Activated CD4-positive, alpha-beta T cell treated with anti-CD3 and anti-CD28 coated beads, Interleukin-2, amount 50 U/mL, for 4 hours (primary cell): ENCODE measurements at regions not wholly inside any gene's neighbourhood (a gene's known extent, or its start where the extent isn't known, plus 50 kb on each side); places are given as distances from the start of the nearest gene placed in this dataset.

Experiments
- DNase-seq, 2 experiments: peaks; one replicate each; pipeline ENCODE4 v3.0.0-alpha.2; 2020

DNA sequence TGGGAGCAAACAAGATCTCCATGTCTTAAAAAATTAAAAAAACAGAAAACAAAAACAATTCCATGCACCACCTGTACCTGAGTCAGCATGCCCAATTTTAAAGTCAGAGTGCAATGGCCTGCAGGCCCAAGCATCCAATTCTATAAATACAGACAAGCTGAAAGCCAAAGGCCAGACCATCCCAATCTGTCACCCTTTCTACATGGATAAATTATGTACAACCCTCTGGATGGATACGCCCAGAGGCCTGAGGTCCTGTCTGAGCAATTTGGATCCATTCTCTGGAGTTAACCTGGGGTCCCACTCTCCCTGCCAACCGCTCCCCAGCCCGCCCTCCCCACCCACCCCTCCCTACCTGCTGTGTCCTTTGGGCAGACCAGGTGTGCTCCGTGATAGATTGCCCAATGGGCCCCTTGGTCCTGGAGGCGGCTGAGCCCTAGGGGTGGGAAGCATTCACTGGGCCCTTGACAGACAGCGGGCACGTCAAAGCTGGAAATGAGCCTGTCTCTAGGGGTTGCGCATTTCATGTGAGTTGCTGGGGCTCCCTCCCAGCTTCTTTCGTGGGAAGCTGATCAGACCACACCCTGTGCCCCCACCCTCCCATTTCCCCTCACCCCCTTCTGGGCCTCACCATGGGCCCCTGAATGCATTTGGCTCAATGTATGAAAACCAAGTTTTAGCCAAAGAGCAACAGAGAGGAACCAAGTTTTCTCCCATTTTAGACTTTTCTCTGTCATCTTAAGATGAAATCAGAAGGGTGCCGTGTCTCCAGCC lies 171.3 kb downstream of the BCL11B start:
- no peak for DNase-seq

GRCh38 chr14:99101855-99102461 lies 170.0 kb downstream of the BCL11B start:
- DNase-seq: no peak

GRCh38 chr14:99116741-99117295 lies 155.2 kb downstream of the BCL11B start:
- no peak for DNase-seq

GRCh38 chr14:99117671-99118045 lies 154.3 kb downstream of the BCL11B start:
- DNase-seq: no peak

DNA sequence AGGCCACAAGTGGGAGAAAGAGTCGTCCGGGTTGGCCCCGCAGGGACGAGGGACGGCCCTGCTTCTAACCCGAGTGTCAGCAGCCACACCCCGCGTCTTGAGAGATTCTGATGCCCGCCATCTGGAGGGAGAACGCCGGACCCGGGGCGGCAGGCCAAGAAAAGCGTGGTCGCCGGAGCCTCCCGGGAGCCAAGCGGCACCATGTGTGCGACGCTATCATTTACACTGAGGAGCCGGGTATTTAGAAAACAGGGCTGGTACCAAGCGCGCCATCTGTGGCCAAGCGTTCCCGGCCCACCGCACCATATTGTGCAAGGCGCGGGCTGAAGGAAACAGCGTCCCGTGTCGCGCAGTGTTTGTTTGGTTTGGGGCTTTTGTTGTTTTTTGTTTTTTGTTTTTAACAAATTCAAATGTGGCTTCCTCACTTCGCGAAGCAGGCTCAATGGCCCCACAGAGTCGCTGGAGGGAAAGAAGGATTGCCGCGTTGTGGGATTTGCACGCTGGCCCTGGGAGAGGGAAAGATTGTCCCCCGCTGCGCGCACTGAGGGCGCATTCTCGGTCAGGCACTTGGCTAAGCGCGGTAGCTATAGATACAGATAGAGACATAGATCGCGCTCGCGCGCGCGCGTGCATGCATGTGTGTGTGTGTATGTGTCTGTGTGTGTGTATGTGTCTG lies 153.8 kb downstream of the BCL11B start:
- DNase-seq: no peak

DNA sequence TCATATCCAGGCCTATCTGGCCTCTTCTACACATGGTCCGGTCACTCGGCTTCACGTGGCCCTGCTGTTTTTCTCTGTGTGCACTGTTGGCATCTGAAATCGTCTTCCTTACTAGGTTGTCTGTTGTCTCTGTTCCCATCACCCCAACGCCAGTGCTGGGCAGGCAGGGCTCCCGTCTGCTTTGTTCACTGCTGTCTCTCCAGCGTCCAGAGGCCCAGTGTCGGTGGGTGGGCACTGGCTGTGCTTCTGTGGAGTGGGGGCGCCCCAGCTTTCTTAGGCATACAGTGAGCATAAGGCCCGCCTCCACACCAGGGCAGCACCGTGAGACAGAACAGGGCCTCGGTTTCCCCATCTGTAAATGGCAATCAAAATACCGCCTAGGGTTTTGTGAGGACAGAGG lies 153.1 kb downstream of the BCL11B start:
- DNase-seq: no peak
